NCI-H2029 treated with DMSO at 0.1 percent for 48 hours (cell line): ENCODE measurements at regions not wholly inside any gene's neighbourhood (a gene's known extent, or its start where the extent isn't known, plus 50 kb on each side); places are given as distances from the start of the nearest gene placed in this dataset.

Experiments
- DNase-seq: peaks from one replicate; lab custom pipeline; 2025; lab: John Stamatoyannopoulos, UW

DNA sequence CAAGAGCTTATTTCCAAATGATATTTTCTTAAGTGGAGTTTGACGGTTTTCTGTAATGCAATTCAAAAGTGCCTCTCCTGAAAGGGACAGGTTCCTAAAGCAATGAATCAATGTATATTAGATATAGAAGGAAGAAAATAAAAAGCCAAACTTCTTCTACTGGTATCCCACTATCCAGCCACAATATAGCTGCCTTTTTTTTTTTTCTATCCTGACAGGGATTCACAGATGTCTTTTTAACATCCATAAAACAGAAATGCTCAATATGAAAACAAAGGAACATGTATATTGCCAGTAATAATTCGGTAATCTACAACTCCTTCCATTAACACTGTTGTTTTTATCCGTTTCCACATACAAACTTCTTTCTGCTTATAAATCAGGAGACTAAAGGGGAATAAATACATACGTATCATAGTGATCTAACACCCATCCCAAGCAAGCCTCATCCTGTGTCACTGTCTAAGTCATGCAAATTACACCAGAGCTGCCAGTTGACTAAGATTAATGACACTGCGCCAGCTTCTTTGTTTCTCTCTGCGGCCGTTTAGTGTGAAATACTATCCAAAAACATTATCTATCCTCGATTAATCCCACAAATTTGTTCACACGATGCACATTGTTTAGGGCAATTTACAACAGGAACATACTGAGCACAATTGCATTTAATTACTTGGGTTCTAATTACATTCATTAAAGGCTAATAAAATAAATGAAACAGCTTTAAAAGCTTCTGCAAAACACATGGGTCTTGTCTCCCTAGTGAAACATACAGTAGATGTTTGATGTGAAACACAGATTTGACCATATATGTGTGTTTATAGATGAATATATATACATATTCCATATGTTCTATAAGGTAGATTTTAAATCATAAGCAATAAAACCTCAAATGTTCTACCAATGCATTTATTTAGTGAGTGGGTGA, 51.9 kb upstream of the CDIN1 start:
- DNase-seq, result no peak

DNA sequence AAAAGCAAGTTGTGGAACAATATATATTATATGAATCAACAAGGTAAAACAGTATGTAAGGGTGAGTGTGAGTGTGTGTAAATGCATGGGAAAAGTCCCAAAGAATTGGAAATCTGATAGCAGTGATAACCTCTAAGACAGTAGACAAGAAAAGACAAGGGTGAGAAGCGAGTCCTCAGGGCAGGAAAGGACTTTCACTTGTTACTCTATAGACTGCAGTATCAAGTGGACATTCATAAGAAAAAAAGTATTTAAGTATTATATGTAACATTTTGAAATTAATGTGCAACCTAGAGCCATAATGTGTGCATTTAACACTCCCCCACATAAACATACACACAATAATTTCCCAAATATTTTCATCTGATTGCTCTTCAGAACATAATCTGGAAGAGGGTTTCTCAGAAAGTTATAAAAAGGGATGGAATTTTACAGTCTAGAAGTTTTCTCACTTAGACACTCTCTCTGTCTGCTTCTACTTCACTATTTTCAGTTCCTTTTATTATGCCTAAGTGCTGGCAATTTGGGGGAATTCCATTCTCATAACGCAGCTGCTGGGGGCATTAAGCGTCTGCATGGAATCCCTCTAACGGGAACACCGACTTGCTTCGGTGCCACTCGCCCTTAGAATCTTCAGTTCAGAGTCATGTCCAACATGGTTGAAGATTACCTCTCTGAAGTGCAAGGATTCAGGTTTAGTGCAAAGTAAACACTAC, 50.0 kb upstream of the CDIN1 start:
- no peak for DNase-seq
